ENCODE measurements at regions not wholly inside any gene's neighbourhood (a gene's known extent, or its start where the extent isn't known, plus 50 kb on each side); places are given as distances from the start of the nearest gene placed in this dataset.

- no peak for DNase-seq (ENCODE audit: low spot score)
- H3K36me3 ChIP-seq (ENCODE audit: control insufficient read depth in 4 of 4, insufficient read depth in 3 of 4, low read depth in 1 of 4, low read length in 3 of 4), result no peaks in the 10 kb centered on the region
- H3K27me3 ChIP-seq (ENCODE audit: control insufficient read depth in 4 of 4, insufficient read depth in 4 of 4, low read length in 3 of 4), result no peaks in the 10 kb centered on the region
- H3K9ac ChIP-seq (ENCODE audit: low read depth in 1 of 2, low read length in 2 of 2), result no peak overlapping the region
- H3K4me1 ChIP-seq (ENCODE audit: control insufficient read depth in 4 of 4, insufficient read depth in 4 of 4, low read length in 3 of 4), result no peaks in the 10 kb centered on the region
- H3K9me3 ChIP-seq (ENCODE audit: control insufficient read depth in 4 of 4, low read length in 3 of 4), result peaks cover 0 to 3% (median 0%) of the 10 kb centered on the region in 4 donors
- no peak overlapping the region for H3K4me3 ChIP-seq (ENCODE audit: low read depth in 1 of 3, low read length in 3 of 3)
- TF ChIP-seq SP1 (IDR thresholded peaks at IDR 0.05) (no peak), REST (IDR thresholded peaks at IDR 0.05) (no peak), JUND (IDR thresholded peaks at IDR 0.05) (no peak), NR2F2 (IDR thresholded peaks at IDR 0.05) (no peak), CTCF (IDR thresholded peaks at IDR 0.05; ENCODE audit: low read depth, low read length, missing input control) (no peak), HNF4G (IDR thresholded peaks at IDR 0.05) (no peak), ATF3 (IDR thresholded peaks at IDR 0.05) (no peak), ZBTB33 (IDR thresholded peaks at IDR 0.05) (no peak), YY1 (IDR thresholded peaks at IDR 0.05) (no peak), TAF1 (conservative IDR thresholded peaks at IDR 0.05) (no peak), RXRA (IDR thresholded peaks at IDR 0.05) (no peak), FOXA2 (IDR thresholded peaks at IDR 0.05) (no peak), RAD21 (IDR thresholded peaks at IDR 0.05) (no peak), GABPA (IDR thresholded peaks at IDR 0.05 in 1 of 2, conservative IDR thresholded peaks at IDR 0.05 in 1 of 2) (no peak), MAX (IDR thresholded peaks at IDR 0.05) (no peak), HNF4A (conservative IDR thresholded peaks at IDR 0.05) (no peak), EGR1 (IDR thresholded peaks at IDR 0.05; ENCODE audit: low read depth in 2 of 2) (no peak), FOXA1 (IDR thresholded peaks at IDR 0.05) (no peak)
- no peak overlapping the region for H3K27ac ChIP-seq (ENCODE audit: low read depth in 1 of 2, low read length in 2 of 2)
- WGBS, result 84% methylated on average over 2 of the region's 2 CpGs
These were observed 1200.4 kb downstream of the DIAPH3 start for GRCh38 chr13:58963321-58963720.
